ACHN (cell line): ENCODE measurements at regions not wholly inside any gene's neighbourhood (a gene's known extent, or its start where the extent isn't known, plus 50 kb on each side); places are given as distances from the start of the nearest gene placed in this dataset.

Source experiments
- DNase-seq: peaks from one replicate; pipeline ENCODE4 v3.0.0-alpha.2; 2015
- in situ Hi-C: cut with HindIII; loops from 2 replicates; pipeline ENCODE4 v1.10.0; 2017; ENCODE audit warnings: low sequenced_read_pairs, low pct_ligation_motif_present, low pct_unique_long_range_greater_than_20kb

DNA sequence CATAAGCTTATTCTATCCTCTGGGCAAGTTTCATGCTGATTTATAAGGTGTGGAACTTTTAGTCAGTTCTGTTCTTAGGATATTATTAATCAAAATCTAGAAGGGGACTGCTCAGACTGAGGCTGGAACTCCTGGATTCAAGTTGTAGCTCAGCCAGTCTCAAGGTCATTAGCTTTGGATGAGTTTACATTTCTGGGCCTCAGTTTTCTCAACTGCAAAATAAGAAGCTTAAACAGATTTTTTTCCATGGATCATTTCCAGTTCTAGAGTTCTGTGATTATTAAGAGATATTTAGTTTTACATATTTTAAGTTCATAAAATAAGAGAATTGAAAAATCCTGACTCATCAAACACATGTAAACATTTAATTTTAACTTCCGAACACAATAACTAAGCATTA is 442.5 kb upstream of the PKDCC start:
- no peak for DNase-seq
- in situ Hi-C loops: no loop called here

DNA sequence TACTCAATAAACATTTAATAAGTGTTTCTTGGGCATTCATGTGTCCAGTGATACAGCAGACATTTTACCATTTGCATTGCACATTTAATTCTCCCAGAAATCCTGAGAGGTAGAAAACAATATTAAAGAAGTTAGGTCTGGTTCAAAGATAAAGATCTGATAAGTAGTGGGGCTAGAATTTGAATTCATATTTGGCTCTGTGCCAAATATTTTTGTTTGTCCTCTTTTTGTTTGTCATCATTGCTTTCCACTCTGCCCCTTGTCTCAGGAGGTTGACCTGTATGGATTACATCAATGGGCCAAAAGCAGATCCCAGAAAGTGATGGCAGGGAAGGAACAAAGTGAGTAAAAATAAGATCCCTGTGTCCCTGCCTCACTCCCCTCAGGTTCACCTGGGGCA is 441.9 kb upstream of the PKDCC start:
- no peak for DNase-seq
- in situ Hi-C loops: no loop called here

DNA sequence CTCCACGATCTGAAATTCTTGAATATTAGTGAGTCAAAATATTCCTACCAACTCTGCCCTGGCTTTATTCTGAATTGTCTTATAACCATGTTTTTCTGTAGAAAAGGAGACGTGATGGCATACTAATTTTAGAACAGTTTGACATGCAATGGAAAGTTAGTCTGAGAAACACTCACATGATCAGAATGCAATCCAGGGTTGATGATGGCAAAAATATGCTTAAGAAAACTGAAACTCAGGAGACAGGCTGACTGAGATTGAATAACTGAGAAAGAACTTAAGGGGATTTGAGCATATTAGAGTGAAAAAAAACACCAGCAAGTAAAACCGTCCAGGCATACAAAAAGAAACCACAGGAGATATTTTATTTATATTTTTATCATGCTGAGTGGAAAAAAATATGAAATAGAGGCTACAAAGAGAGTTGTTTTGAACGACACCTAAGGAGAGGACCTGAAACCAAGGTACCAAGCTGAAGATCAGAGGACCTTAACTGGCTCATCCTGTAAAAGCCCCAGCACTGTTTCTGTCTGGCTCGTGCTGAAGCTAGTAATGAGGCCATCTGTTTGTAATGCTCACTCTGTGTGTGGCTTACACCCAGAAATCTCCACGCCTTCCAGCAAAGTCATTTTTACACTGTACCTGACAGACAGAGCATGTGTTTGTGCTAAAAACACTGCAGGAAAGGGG is 437.2 kb upstream of the PKDCC start:
- no peak for DNase-seq
- in situ Hi-C loops: no loop called here

DNA sequence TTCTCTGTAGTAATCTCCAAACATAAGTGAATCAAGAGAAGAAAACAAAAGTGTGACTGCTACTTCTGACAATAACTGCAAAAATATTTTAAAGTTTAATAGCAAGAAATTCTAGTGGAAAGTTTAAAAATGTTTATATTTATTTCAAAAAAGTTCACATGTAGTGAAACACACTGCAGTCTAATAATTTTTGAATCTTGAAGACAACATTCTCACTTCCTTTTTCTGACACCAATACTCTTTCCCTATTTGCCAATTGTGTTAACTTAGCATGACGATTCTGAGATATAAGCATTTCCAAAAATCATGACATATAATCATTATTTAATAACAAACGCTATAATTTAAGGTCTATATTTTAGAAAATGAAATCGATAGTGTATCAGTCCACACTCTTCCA is 429.1 kb upstream of the PKDCC start:
- in situ Hi-C loops: no loop called here
- no peak for DNase-seq

DNA sequence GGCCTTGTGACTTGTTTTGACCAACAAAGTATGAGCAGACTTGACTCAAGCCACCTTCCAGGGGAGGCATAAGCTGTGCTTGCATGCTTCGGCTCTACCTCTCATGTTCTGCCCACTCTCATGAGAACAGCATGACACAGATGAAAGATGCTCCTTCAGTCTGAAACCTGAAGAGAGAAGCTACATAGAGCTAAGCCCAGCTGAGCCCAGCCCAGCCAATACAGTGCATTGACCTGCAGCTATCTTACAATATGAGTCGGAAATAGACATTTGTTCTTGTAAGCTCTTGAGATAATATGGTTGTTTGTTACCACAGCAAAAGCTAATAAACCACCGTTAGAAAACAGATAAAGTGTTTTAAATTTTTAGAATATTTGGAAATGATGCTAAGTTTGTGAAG is 426.7 kb upstream of the PKDCC start:
- DNase-seq: no peak
- in situ Hi-C loops: no loop called here

DNA sequence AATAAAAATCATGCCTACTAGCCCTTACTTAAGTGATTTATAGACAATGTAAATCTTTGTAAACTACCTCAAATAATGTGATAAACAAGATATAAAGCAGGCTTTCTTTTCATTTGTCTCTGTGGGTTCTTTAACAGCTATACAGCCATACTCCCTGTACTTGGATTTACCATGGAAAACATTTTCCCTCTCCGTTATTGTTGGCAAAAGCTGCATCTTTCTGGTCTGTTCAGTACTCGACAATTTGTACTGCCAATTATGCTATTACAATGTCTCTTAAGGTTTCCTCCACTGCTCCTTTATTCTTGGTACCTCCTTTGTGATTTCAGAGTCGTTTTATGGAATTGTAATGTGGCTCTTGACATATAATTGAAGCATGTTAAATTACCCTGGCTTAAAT is 426.3 kb upstream of the PKDCC start:
- DNase-seq: no peak
- in situ Hi-C loops: no loop called here

DNA sequence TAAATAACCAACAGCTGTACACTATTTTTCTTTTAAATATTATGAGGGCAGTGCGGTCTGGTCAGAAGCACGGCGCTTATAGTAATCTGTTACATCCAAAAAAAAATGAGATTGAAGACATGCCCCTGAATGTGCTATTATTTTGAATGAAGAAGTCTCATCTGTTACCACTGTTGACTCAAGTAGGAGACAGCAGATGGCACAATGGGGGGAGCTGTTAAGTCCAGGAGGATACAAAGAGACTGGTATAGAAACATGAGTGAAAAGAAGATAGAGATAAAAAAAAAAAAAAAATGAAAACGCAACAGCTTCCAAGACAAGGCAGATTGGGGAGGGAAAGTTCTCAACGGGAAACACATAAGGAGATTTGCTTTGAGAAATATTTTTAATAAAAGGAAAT is 425.5 kb upstream of the PKDCC start:
- DNase-seq: no peak
- in situ Hi-C loops: no loop called here

DNA sequence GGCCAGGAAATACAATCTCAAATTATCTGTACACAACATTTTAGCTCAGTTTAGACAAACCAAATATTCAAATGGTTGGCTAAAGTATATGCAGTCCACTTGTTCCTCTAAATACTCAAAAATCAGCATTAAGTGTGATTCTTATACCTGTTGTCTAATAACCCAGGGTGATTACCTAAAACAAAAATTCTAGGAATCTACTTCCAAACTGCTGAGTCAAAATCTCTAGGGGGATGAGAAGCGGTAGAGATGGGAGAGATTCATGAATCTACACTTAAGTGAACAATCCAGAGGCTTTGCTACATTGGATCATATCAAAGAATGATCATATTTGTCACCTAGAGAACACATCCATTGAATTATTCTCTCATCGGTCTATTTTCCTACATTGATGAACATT is 420.9 kb upstream of the PKDCC start:
- in situ Hi-C loops: no loop called here
- DNase-seq: no peak

DNA sequence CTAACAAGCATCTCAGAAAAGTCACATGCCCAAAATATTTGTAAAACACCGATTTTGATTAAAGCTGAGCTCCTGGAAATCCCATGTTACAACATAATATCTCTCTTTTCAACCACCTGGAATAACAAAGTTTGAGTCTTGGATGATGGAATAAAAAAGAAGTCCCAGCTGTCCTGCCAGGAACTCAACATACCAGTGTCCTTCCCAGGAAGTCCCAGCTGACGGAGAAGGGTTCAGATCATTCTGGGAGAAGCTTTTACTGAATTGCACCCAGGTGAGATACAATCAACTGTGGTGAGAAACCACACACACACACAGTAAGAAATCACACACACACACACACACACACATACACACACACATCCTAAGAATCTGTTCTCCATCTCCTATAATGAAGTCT is 413.1 kb upstream of the PKDCC start:
- in situ Hi-C loops: no loop called here
- no peak for DNase-seq

DNA sequence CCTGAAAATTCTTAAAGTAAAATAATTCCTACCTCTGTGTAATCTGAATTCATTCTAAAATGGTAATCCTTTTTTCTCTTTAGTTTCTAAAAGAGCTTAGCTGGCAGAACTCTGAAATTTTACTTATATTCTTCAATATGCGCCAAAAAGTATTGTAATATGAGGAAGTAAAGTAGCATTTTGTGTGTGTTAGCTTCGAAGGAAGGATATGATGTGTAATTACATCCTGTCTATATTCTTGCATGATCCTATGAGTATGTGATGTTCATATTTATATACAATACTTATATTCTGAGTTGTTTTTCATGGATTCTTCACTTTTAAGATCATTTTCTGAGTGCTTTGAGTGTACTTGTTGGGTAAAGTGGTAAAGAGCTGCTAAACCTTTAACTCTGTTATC is 402.9 kb upstream of the PKDCC start:
- no peak for DNase-seq
- in situ Hi-C loops: no loop called here

DNA sequence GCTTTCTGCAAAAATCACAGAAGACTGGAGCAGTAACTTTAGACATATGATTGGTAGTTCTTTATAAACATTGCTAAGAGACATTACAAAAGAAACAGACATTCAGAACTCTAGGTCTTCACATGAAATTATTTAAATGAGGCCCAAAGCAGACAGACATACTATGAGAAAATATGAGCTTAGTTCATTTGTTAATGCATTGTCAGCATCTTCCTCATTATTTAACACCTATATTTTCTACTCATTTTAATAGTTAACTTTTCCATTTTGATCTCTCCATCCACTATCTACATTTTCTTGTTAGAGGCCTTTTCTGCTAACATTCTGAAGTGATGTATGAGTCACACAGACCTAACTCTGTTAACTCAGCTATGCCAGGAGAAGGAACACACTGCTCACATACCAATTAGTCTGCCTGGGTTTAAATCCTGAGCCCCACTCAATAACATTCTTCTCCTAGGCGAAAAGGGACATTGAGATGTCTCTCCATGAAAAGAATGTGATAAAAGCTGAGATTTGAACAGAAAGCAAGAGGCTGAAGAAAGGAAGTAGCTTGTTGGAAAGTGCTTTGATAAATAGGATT is 400.3 kb upstream of the PKDCC start:
- DNase-seq: no peak
- in situ Hi-C loops: no loop called here

DNA sequence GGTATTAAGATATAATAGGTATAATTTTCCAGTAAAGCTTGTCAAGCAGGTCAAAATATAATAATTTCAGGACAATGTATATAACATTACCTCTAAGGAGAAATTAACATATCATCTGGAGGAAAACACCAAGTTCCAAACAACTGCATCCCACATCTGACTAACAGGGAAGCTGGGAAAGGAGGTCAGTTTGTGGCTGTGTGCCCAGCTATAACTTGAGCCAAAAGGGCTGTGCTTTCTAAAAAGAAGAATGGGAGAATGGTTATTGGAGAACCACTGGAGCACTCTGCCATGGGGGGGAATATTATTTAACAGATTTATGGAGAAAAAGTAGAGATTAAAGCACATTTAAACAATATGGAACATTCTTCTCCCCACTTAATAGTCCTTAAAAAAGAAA is 390.6 kb upstream of the PKDCC start:
- in situ Hi-C loops: no loop called here
- no peak for DNase-seq

DNA sequence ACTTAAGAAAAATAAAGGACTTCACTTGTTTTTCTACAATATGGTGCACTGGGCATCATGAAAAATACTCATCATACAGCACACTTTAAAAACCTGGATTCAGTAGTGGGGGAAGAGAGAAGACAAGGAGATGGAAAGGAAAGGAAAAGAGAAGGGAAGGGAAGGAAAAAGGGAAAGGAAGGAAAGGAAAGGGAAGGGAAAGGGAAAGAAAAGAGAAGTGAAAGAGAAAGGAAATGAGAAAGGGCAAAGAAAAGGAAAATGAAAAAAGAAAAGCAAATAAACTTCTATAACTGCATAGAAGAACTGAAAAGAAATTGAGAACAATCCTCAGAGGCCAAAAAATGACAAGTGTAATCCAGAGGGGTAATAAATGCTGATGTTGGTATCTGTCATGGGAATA is 388.1 kb upstream of the PKDCC start:
- DNase-seq: no peak
- in situ Hi-C loops: no loop called here

DNA sequence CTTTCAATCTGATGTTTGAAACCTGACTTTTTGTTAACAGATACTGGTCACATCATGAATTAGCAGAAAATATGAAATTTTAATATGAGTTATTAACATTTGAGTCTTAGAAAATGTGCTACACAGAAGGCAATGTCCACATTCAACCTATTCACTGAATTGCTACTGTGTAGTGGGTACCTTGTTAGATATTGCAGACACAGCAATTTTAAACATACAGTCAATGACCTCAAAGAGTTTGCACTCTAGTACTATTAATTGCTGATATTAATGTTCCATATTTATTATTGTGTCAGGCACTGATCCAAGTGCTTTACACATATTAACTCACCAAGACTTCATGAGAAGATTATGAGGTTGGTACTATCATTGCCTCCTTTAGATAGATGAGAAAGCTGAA is 385.4 kb upstream of the PKDCC start:
- DNase-seq: no peak
- in situ Hi-C loops: no loop called here

DNA sequence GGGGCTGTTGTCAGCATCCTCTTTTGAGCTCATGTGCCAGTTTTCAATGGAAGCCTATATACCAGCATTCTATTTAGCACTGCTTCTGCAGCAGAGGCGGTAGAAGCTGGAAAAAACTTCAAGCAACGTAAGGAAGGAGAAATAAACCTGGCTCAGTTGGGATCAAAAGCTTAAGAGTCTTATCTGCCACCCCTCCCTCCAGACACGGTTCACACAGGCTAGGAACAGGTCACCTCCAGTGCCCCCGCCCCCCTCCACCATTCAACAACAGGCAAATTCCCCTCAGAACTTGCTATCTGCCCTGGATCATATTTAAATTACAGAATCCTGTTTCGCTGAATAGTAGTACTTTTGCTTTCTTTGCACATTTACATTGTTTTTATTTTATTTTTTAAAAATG is 384.8 kb upstream of the PKDCC start:
- in situ Hi-C loops: no loop called here

DNA sequence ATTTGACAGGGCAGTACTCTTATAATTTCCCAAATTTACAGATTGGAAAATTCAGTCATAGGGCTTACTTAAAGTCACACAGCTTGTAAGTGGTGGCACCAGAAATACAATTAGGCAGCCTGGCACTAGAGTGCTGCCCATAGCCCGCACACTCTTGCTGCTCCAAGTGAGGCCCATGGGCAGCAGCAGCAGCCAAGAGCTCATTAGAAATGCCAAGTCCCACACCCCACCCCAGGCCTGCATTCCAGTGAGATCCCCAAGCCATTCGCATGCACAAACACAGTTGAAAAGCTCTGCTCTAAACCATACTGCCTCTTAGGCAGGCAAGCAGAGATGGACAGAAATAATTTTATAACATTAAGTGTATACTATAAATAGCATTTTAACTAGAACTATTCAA is 379.3 kb upstream of the PKDCC start:
- in situ Hi-C loops: no loop called here
- DNase-seq: no peak

More for the DNA sequence above, 384.8 kb upstream of the PKDCC start:
- no peak for DNase-seq

DNA sequence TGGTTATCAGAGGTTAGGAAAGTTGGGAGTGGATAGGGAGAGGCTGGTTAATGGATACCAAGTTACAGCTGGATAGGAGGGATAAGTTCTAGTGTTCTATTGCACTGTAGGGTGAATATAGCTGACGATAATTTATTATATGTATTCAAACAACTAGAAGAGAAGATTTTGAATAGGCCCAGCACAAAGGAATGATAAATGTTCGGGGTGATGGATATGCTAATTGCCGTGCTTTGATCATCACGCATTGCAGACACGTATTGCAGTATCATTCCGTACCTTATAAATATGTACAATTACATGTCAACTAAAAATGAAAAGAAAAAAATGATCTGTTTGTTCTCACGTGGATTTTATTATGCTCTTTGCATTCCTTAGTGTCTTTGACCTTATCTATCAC is 369.2 kb upstream of the PKDCC start:
- in situ Hi-C loops: no loop called here
- DNase-seq: no peak

DNA sequence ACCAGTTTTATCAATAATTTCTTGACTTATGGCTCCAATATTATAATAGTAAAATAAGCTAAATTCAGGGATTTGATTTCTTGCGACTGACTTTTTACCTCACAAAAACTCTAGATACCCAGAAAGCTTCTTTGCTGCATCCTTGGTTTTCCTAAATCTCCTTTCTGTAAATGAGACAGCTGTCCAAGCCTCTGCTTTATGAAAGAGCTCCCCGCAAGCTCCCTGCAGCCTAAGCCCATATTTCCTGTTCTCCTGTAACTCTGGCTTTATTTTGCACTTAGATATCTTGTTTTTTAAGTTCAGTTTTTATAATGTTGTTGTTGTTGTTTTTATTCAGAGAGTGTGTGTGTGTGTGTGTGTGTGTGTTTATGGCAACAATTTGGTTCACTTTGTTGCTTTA is 361.7 kb upstream of the PKDCC start:
- DNase-seq: no peak
- in situ Hi-C loops: no loop called here

DNA sequence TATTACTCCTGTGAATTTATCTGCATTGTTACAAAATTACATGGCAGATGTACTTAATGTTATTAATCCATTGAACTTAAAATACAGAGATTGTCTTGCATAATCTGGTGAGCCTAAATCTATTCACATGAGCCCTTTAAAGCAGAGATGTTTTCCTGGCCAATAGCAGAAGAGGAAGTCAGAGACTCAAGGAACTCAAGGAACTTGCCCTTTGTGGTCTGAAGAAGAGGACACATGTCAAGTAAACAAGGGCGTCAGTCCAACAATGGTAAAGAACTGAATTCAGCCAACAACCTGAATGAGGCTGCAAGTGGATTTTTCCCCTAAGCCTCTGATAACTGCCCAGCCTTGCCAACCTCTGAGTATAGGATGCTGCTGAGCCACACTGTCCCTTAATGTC is 356.3 kb upstream of the PKDCC start:
- in situ Hi-C loops: no loop called here
- no peak for DNase-seq

DNA sequence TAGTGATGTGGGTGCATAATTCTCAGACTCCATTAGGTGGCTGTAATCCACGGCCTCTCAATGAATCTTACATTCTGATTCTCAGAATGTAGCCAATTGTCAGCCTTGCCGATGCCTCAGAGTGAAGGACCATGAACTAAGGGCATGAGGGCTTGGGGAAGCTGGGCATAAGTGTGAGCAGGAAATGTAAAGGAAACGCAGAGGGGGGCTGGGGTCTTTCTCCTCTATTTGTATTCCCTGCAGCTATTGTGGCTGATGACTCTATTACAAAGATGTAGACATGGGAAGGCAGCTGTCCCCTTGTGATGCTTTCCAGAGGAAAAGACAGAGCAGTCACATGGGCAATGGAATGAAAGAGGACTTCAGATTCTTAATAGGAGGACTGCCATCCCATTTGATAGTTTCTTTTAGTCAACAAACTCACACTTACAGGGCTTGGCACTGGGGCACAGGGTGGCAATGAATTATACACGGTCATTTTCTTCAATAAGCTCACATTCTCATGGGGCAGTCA is 353.2 kb upstream of the PKDCC start:
- in situ Hi-C loops: no loop called here
- DNase-seq: no peak
